ENCODE measurements at regions not wholly inside any gene's neighbourhood (a gene's known extent, or its start where the extent isn't known, plus 50 kb on each side); places are given as distances from the start of the nearest gene placed in this dataset.

GRCh38 chr13:80469105-80469852 lies 128.4 kb upstream of the SPRY2 start:
- WGBS (ENCODE audit: insufficient coverage) = 94% methylated on average over 3 of the region's 6 CpGs
- Histone ChIP-seq H3K4me1 (ENCODE audit: control insufficient read depth, insufficient read depth, low read length) (no peaks in the 10 kb centered on the region), H3K27me3 (ENCODE audit: control insufficient read depth, insufficient read depth, low read length) (no peaks in the 10 kb centered on the region), H3K27ac (ENCODE audit: low read depth, low read length) (no peak overlapping the region), H3K9me3 (ENCODE audit: control insufficient read depth, insufficient read depth, low read length) (peaks cover 1% of the 10 kb centered on the region), H3K4me3 (ENCODE audit: low read depth, low read length) (no peak overlapping the region), H3K36me3 (ENCODE audit: control insufficient read depth, insufficient read depth, low read length) (no peaks in the 10 kb centered on the region)
- no peak for DNase-seq (ENCODE audit: low read depth in 4 of 6, low spot score in 6 of 6)

- no peak for DNase-seq (ENCODE audit: low read depth in 4 of 6, low spot score in 6 of 6)
- Histone ChIP-seq H3K27ac (ENCODE audit: low read depth, low read length) (no peak overlapping the region), H3K4me3 (ENCODE audit: low read depth, low read length) (no peak overlapping the region), H3K36me3 (ENCODE audit: control insufficient read depth, insufficient read depth, low read length) (no peaks in the 10 kb centered on the region), H3K9me3 (ENCODE audit: control insufficient read depth, insufficient read depth, low read length) (peaks cover 1% of the 10 kb centered on the region), H3K4me1 (ENCODE audit: control insufficient read depth, insufficient read depth, low read length) (no peaks in the 10 kb centered on the region), H3K27me3 (ENCODE audit: control insufficient read depth, insufficient read depth, low read length) (no peaks in the 10 kb centered on the region)
- no CpG with 5 or more reads among the region's 2 CpGs for WGBS (ENCODE audit: insufficient coverage)
These were observed 124.4 kb upstream of the SPRY2 start for GRCh38 chr13:80465321-80465720.

- Histone ChIP-seq H3K36me3 (ENCODE audit: control insufficient read depth, insufficient read depth, low read length) (no peaks in the 10 kb centered on the region), H3K4me3 (ENCODE audit: low read depth, low read length) (no peak overlapping the region), H3K9me3 (ENCODE audit: control insufficient read depth, insufficient read depth, low read length) (peaks cover 1% of the 10 kb centered on the region), H3K4me1 (ENCODE audit: control insufficient read depth, insufficient read depth, low read length) (no peaks in the 10 kb centered on the region), H3K27me3 (ENCODE audit: control insufficient read depth, insufficient read depth, low read length) (no peaks in the 10 kb centered on the region), H3K27ac (ENCODE audit: low read depth, low read length) (no peak overlapping the region)
- no peak for DNase-seq (ENCODE audit: low read depth in 4 of 6, low spot score in 6 of 6)
- 100% methylated on average over 1 of the region's 3 CpGs for WGBS (ENCODE audit: insufficient coverage)
These were observed 122.9 kb upstream of the SPRY2 start for GRCh38 chr13:80463673-80464352.

GRCh38 chr13:80462567-80462966 lies 121.6 kb upstream of the SPRY2 start:
- no peak overlapping the region for H3K27ac ChIP-seq (ENCODE audit: low read depth, low read length)
- H3K9me3 ChIP-seq (ENCODE audit: control insufficient read depth, insufficient read depth, low read length) = peaks cover 1% of the 10 kb centered on the region
- no peak for DNase-seq (ENCODE audit: low read depth in 4 of 6, low spot score in 6 of 6)
- no peaks in the 10 kb centered on the region for H3K4me1 ChIP-seq (ENCODE audit: control insufficient read depth, insufficient read depth, low read length)
- H3K27me3 ChIP-seq (ENCODE audit: control insufficient read depth, insufficient read depth, low read length) = no peaks in the 10 kb centered on the region
- no peaks in the 10 kb centered on the region for H3K36me3 ChIP-seq (ENCODE audit: control insufficient read depth, insufficient read depth, low read length)
- no peak overlapping the region for H3K4me3 ChIP-seq (ENCODE audit: low read depth, low read length)

- H3K9me3 ChIP-seq (ENCODE audit: control insufficient read depth, insufficient read depth, low read length) = peaks cover 1% of the 10 kb centered on the region
- no peaks in the 10 kb centered on the region for H3K4me1 ChIP-seq (ENCODE audit: control insufficient read depth, insufficient read depth, low read length)
- no peak for DNase-seq (ENCODE audit: low read depth in 4 of 6, low spot score in 6 of 6)
- no peaks in the 10 kb centered on the region for H3K36me3 ChIP-seq (ENCODE audit: control insufficient read depth, insufficient read depth, low read length)
- no peak overlapping the region for H3K27ac ChIP-seq (ENCODE audit: low read depth, low read length)
- no peaks in the 10 kb centered on the region for H3K27me3 ChIP-seq (ENCODE audit: control insufficient read depth, insufficient read depth, low read length)
- 100% methylated on average over 1 of the region's 1 CpG for WGBS (ENCODE audit: insufficient coverage)
- H3K4me3 ChIP-seq (ENCODE audit: low read depth, low read length) = no peak overlapping the region
These were observed 121.1 kb upstream of the SPRY2 start for GRCh38 chr13:80462037-80462436.

GRCh38 chr13:80458543-80458942 lies 117.6 kb upstream of the SPRY2 start:
- no peak overlapping the region for H3K4me3 ChIP-seq (ENCODE audit: low read depth, low read length)
- no peaks in the 10 kb centered on the region for H3K4me1 ChIP-seq (ENCODE audit: control insufficient read depth, insufficient read depth, low read length)
- H3K36me3 ChIP-seq (ENCODE audit: control insufficient read depth, insufficient read depth, low read length) = no peaks in the 10 kb centered on the region
- no peaks in the 10 kb centered on the region for H3K9me3 ChIP-seq (ENCODE audit: control insufficient read depth, insufficient read depth, low read length)
- 86% methylated on average over 2 of the region's 2 CpGs for WGBS (ENCODE audit: insufficient coverage)
- DNase-seq (ENCODE audit: low read depth in 4 of 6, low spot score in 6 of 6) = no peak
- no peak overlapping the region for H3K27ac ChIP-seq (ENCODE audit: low read depth, low read length)
- H3K27me3 ChIP-seq (ENCODE audit: control insufficient read depth, insufficient read depth, low read length) = no peaks in the 10 kb centered on the region

GRCh38 chr13:80454245-80454644 lies 113.3 kb upstream of the SPRY2 start:
- no peaks in the 10 kb centered on the region for H3K36me3 ChIP-seq (ENCODE audit: control insufficient read depth, insufficient read depth, low read length)
- no peaks in the 10 kb centered on the region for H3K9me3 ChIP-seq (ENCODE audit: control insufficient read depth, insufficient read depth, low read length)
- no peak overlapping the region for H3K27ac ChIP-seq (ENCODE audit: low read depth, low read length)
- DNase-seq (ENCODE audit: low read depth in 4 of 6, low spot score in 6 of 6) = no peak
- WGBS (ENCODE audit: insufficient coverage) = no CpG with 5 or more reads among the region's 1 CpG
- no peak overlapping the region for H3K4me3 ChIP-seq (ENCODE audit: low read depth, low read length)
- no peaks in the 10 kb centered on the region for H3K4me1 ChIP-seq (ENCODE audit: control insufficient read depth, insufficient read depth, low read length)
- H3K27me3 ChIP-seq (ENCODE audit: control insufficient read depth, insufficient read depth, low read length) = no peaks in the 10 kb centered on the region

GRCh38 chr13:80452279-80452678 lies 111.4 kb upstream of the SPRY2 start:
- Histone ChIP-seq H3K27ac (ENCODE audit: low read depth, low read length) (no peak overlapping the region), H3K4me3 (ENCODE audit: low read depth, low read length) (no peak overlapping the region), H3K36me3 (ENCODE audit: control insufficient read depth, insufficient read depth, low read length) (no peaks in the 10 kb centered on the region), H3K27me3 (ENCODE audit: control insufficient read depth, insufficient read depth, low read length) (no peaks in the 10 kb centered on the region), H3K9me3 (ENCODE audit: control insufficient read depth, insufficient read depth, low read length) (no peaks in the 10 kb centered on the region), H3K4me1 (ENCODE audit: control insufficient read depth, insufficient read depth, low read length) (no peaks in the 10 kb centered on the region)
- WGBS (ENCODE audit: insufficient coverage) = 100% methylated on average over 1 of the region's 1 CpG
- DNase-seq (ENCODE audit: low read depth in 4 of 6, low spot score in 6 of 6) = no peak

GRCh38 chr13:80451641-80452040 lies 110.7 kb upstream of the SPRY2 start:
- DNase-seq (ENCODE audit: low read depth in 4 of 6, low spot score in 6 of 6) = no peak
- H3K4me1 ChIP-seq (ENCODE audit: control insufficient read depth, insufficient read depth, low read length) = no peaks in the 10 kb centered on the region
- H3K4me3 ChIP-seq (ENCODE audit: low read depth, low read length) = no peak overlapping the region
- H3K9me3 ChIP-seq (ENCODE audit: control insufficient read depth, insufficient read depth, low read length) = no peaks in the 10 kb centered on the region
- no CpG with 5 or more reads among the region's 2 CpGs for WGBS (ENCODE audit: insufficient coverage)
- no peaks in the 10 kb centered on the region for H3K36me3 ChIP-seq (ENCODE audit: control insufficient read depth, insufficient read depth, low read length)
- H3K27me3 ChIP-seq (ENCODE audit: control insufficient read depth, insufficient read depth, low read length) = no peaks in the 10 kb centered on the region
- H3K27ac ChIP-seq (ENCODE audit: low read depth, low read length) = no peak overlapping the region

GRCh38 chr13:80450386-80450785 lies 109.5 kb upstream of the SPRY2 start:
- DNase-seq (ENCODE audit: low read depth in 4 of 6, low spot score in 6 of 6) = no peak
- Histone ChIP-seq H3K4me1 (ENCODE audit: control insufficient read depth, insufficient read depth, low read length) (no peaks in the 10 kb centered on the region), H3K9me3 (ENCODE audit: control insufficient read depth, insufficient read depth, low read length) (no peaks in the 10 kb centered on the region), H3K27me3 (ENCODE audit: control insufficient read depth, insufficient read depth, low read length) (no peaks in the 10 kb centered on the region), H3K36me3 (ENCODE audit: control insufficient read depth, insufficient read depth, low read length) (no peaks in the 10 kb centered on the region), H3K4me3 (ENCODE audit: low read depth, low read length) (no peak overlapping the region), H3K27ac (ENCODE audit: low read depth, low read length) (no peak overlapping the region)
